Activated B cell treated with CpG ODN at 0.5 μM for 24 hours (primary cell): ENCODE measurements at regions not wholly inside any gene's neighbourhood (a gene's known extent, or its start where the extent isn't known, plus 50 kb on each side); places are given as distances from the start of the nearest gene placed in this dataset.

Experiments used
- ATAC-seq: fragments of 200-7000 bp; cut with Tn5 transposase; one replicate; pipeline ENCODE4 v1.10.0; 2021; ENCODE audit warnings: low read depth, mild to moderate bottlenecking, moderate library complexity
- CTCF ChIA-PET: fragments of 350-600 bp; sonication (Branson Sonifier 250); formaldehyde crosslinking; loops from one replicate; lab custom pipeline; 2021; ENCODE audit warnings: antibody characterized with exemption; lab: Charles Lee
- POLR2A ChIA-PET: fragments of 350-600 bp; sonication (Branson Sonifier 250); formaldehyde crosslinking; loops from one replicate; lab custom pipeline; 2021; ENCODE audit warnings: antibody characterized with exemption; lab: Charles Lee
- DNase-seq: peaks from one replicate; pipeline ENCODE4 v3.0.0; 2022
- H3K27ac Mint-ChIP-seq: one replicate; pipeline ENCODE4 v1.8.0; 2020; ENCODE audit warnings: mixed read lengths
- H3K27me3 Mint-ChIP-seq: one replicate; pipeline ENCODE4 v1.8.0; 2021; ENCODE audit warnings: mixed read lengths
- H3K36me3 Mint-ChIP-seq: one replicate; pipeline ENCODE4 v1.8.0; 2021; ENCODE audit warnings: low read depth, mixed read lengths
- H3K4me1 Mint-ChIP-seq: one replicate; pipeline ENCODE4 v1.8.0; 2021; ENCODE audit warnings: mixed read lengths
- H3K4me3 Mint-ChIP-seq: one replicate; pipeline ENCODE4 v1.8.0; 2020; ENCODE audit warnings: mild to moderate bottlenecking, mixed read lengths
- H3K9me3 Mint-ChIP-seq: one replicate; pipeline ENCODE4 v1.8.0; 2020; ENCODE audit warnings: mixed read lengths
- CTCF ChIP-seq: fragments of 200-600 bp; IDR thresholded peaks from one replicate; pipeline ENCODE4 v1.8.0; 2022; ENCODE audit warnings: antibody characterized with exemption, mild to moderate bottlenecking
- intact Hi-C: fragments of 100-400 bp; cut with micrococcal nuclease; formaldehyde crosslinking; loops from one replicate; pipeline ENCODE4 v1.15.1; 2024

GRCh38 chr2:174660984-174661675 lies 63.5 kb upstream of the WIPF1 start:
- no peak overlapping the region for H3K4me3 Mint-ChIP-seq
- CTCF ChIA-PET, result no interaction called here

GRCh38 chr2:174659069-174659900 lies 61.7 kb upstream of the WIPF1 start:
- Mint-ChIP-seq H3K27me3 (no peaks in the 10 kb centered on the region), H3K4me1 (peaks cover 21% of the 10 kb centered on the region), H3K9me3 (no peaks in the 10 kb centered on the region), H3K4me3 (no peak overlapping the region), H3K36me3 (no peaks in the 10 kb centered on the region), H3K27ac (no peak overlapping the region)
- TF ChIP-seq CTCF, result no peak
- DNase-seq, result no peak
- ChIA-PET CTCF (no interaction called here), POLR2A (no interaction called here)
- intact Hi-C loops, result no loop called here
- ATAC-seq, result no peak

More at GRCh38 chr2:174660984-174661675, 63.5 kb upstream of the WIPF1 start:
- no peaks in the 10 kb centered on the region for H3K27me3 Mint-ChIP-seq
- H3K36me3 Mint-ChIP-seq, result no peaks in the 10 kb centered on the region
- H3K27ac Mint-ChIP-seq, result no peak overlapping the region
- no peaks in the 10 kb centered on the region for H3K9me3 Mint-ChIP-seq
- POLR2A ChIA-PET, result interaction anchor here (1.0 kb wide), 1 partner anchor 30 kb away, joined by 3 read pairs; no protein-coding TSS in a partner anchor
- intact Hi-C loops, result no loop called here
- TF ChIP-seq CTCF, result no peak
- ATAC-seq, result no peak
- DNase-seq, result no peak
- peaks cover 21% of the 10 kb centered on the region for H3K4me1 Mint-ChIP-seq

GRCh38 chr2:174656676-174657176 lies 59.1 kb upstream of the WIPF1 start:
- Mint-ChIP-seq H3K4me3 (no peak overlapping the region), H3K9me3 (no peaks in the 10 kb centered on the region), H3K27ac (no peak overlapping the region), H3K4me1 (peaks cover 3% of the 10 kb centered on the region), H3K27me3 (no peaks in the 10 kb centered on the region), H3K36me3 (no peaks in the 10 kb centered on the region)
- peak; percentile 40 for ATAC-seq
- intact Hi-C loops, result no loop called here
- ChIA-PET POLR2A (interaction anchor here (0.6 kb wide), 1 partner anchor 81 kb away, joined by 4 read pairs; no protein-coding TSS in a partner anchor), CTCF (interaction anchor here (0.8 to 1.2 kb wide), 2 partner anchors 31 to 78 kb away, joined by 3 to 4 read pairs; no protein-coding TSS in a partner anchor)
- DNase-seq, result no peak
- no peak for TF ChIP-seq CTCF

- Mint-ChIP-seq H3K9me3 (no peaks in the 10 kb centered on the region), H3K4me3 (no peak overlapping the region), H3K4me1 (peaks cover 3% of the 10 kb centered on the region), H3K27ac (no peak overlapping the region), H3K27me3 (no peaks in the 10 kb centered on the region), H3K36me3 (no peaks in the 10 kb centered on the region)
- ChIA-PET POLR2A (interaction anchor here (0.6 kb wide), 1 partner anchor 80 kb away, joined by 4 read pairs; no protein-coding TSS in a partner anchor), CTCF (interaction anchor here (1.2 kb wide), 1 partner anchor 78 kb away, joined by 4 read pairs; no protein-coding TSS in a partner anchor)
- no peak for TF ChIP-seq CTCF
- ATAC-seq (no peak), DNase-seq (no peak)
- intact Hi-C loops, result no loop called here
These were observed 58.4 kb upstream of the WIPF1 start for GRCh38 chr2:174656035-174656434.

GRCh38 chr2:174654419-174654941 lies 56.9 kb upstream of the WIPF1 start:
- no peak overlapping the region for H3K4me3 Mint-ChIP-seq
- H3K4me1 Mint-ChIP-seq, result peaks cover 9% of the 10 kb centered on the region
- H3K27ac Mint-ChIP-seq, result no peak overlapping the region
- TF ChIP-seq CTCF, result no peak
- intact Hi-C loops, result no loop called here
- CTCF ChIA-PET, result no interaction called here
- no peak for DNase-seq
- H3K9me3 Mint-ChIP-seq, result no peaks in the 10 kb centered on the region
- POLR2A ChIA-PET, result no interaction called here
- no peaks in the 10 kb centered on the region for H3K36me3 Mint-ChIP-seq
- no peaks in the 10 kb centered on the region for H3K27me3 Mint-ChIP-seq
- no peak for ATAC-seq
